ENCODE measurements at regions not wholly inside any gene's neighbourhood (a gene's known extent, or its start where the extent isn't known, plus 50 kb on each side); places are given as distances from the start of the nearest gene placed in this dataset.

DNA sequence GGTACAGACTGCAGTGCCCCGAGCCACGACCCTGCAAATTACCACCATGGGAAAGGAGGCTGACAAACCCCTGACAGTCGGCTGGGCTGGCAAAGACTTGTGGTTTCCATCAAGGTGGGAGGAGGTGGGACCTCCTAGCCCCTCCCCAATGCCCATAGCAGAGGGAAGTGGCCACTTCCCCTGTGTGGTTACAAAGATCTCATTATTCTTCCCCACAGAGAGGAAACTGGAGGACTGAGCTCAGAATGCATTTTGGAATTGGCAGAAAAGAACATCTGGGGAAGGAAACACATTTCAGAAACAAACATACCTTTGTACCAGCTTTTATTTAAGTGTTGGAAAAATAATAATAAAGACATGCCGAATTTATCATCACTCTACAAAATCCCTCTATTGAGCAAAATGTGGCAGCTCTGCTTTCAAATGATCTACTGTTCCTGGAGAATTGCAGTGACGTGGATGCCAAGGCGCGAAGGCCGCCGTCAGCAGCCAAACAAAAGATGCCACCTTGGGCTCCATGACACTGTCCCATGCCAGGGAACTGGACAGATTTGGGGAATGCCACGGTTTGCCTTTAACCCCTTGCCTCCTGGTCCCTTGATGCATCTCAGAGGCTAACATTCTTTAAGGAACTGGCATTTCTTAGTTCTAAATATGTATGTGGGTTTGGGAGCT lies 169.6 kb downstream of the CRYBB2 start:
- no peak overlapping the region for H3K4me3 ChIP-seq (ENCODE audit: low read depth, low read length)
- TF ChIP-seq CTCF (IDR thresholded peaks at IDR 0.05; ENCODE audit: insufficient read depth, low read length) = no peak
- DNase-seq (ENCODE audit: low read depth) = no peak

- DNase-seq (ENCODE audit: low read depth) = no peak
- TF ChIP-seq CTCF (IDR thresholded peaks at IDR 0.05; ENCODE audit: insufficient read depth, low read length) = no peak
- no peak overlapping the region for H3K4me3 ChIP-seq (ENCODE audit: low read depth, low read length)
Observed at GRCh38 chr22:25389541-25389919, 170.1 kb downstream of the CRYBB2 start.

- no peak for DNase-seq (ENCODE audit: low read depth)
- TF ChIP-seq CTCF (IDR thresholded peaks at IDR 0.05; ENCODE audit: insufficient read depth, low read length) = no peak
- H3K4me3 ChIP-seq (ENCODE audit: low read depth, low read length) = no peak overlapping the region
Observed at GRCh38 chr22:25390297-25391240, 171.1 kb downstream of the CRYBB2 start.

DNA sequence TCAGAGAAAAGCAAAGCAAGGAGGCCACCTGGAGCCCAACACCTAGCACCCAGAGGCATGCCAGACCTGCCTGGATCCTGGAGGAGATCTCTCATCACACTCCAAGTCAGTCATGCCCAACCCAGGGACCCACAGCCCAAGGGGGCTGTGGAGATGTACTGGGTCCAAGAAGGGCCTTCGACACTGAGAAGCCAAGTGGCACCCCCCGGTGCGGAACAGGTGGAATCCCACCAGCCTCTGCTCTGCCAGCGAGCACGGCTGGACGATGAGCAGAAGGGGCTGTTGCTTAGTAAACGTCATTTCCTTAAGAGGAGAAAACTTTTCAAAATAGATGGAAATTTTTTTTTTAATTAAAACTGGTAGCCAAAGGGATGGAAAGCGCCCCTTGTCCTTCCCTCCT lies 171.9 kb upstream of the GRK3 start:
- DNase-seq (ENCODE audit: low read depth) = no peak
- H3K4me3 ChIP-seq (ENCODE audit: low read depth, low read length) = no peak overlapping the region
- no peak for TF ChIP-seq CTCF (IDR thresholded peaks at IDR 0.05; ENCODE audit: insufficient read depth, low read length)

- no peak for DNase-seq (ENCODE audit: low read depth)
- H3K4me3 ChIP-seq (ENCODE audit: low read depth, low read length) = no peak overlapping the region
- TF ChIP-seq CTCF (IDR thresholded peaks at IDR 0.05; ENCODE audit: insufficient read depth, low read length) = no peak
Observed at GRCh38 chr22:25393121-25393805, 171.2 kb upstream of the GRK3 start.

- H3K4me3 ChIP-seq (ENCODE audit: low read depth, low read length) = no peak overlapping the region
- no peak for DNase-seq (ENCODE audit: low read depth)
- TF ChIP-seq CTCF (IDR thresholded peaks at IDR 0.05; ENCODE audit: insufficient read depth, low read length) = no peak
Observed at GRCh38 chr22:25395468-25395867, 169.0 kb upstream of the GRK3 start.
